H9 (cell line): ENCODE measurements at regions not wholly inside any gene's neighbourhood (a gene's known extent, or its start where the extent isn't known, plus 50 kb on each side); places are given as distances from the start of the nearest gene placed in this dataset.

Experiments
- DNase-seq: peaks from one replicate; pipeline ENCODE4 v3.0.0-alpha.2; 2017
- H2AFZ ChIP-seq: one replicate; pipeline ENCODE4 v1.6.1; 2013; ENCODE audit warnings: mild to moderate bottlenecking, low read length, control low read depth, moderate library complexity
- H2AK5ac ChIP-seq: 2 replicates; pipeline ENCODE4 v1.6.1; 2013; ENCODE audit warnings: low read length, control low read depth, mixed read lengths; ENCODE audit not compliant: insufficient read length
- H2BK120ac ChIP-seq: one replicate; pipeline ENCODE4 v1.6.1; 2013; ENCODE audit warnings: low read depth, mild to moderate bottlenecking, low read length, control low read depth, inconsistent platforms; ENCODE audit not compliant: poor library complexity, severe bottlenecking
- H2BK12ac ChIP-seq: 2 replicates; pipeline ENCODE4 v1.6.1; 2013; ENCODE audit warnings: low read length, control low read depth, mixed read lengths, low read depth; ENCODE audit not compliant: insufficient read length
- H2BK15ac ChIP-seq: 2 replicates; pipeline ENCODE4 v1.6.1; 2013; ENCODE audit warnings: low read depth, low read length, control low read depth
- H2BK20ac ChIP-seq: one replicate; pipeline ENCODE4 v1.6.1; 2013; ENCODE audit warnings: low read depth, mild to moderate bottlenecking, low read length, control low read depth, inconsistent platforms; ENCODE audit not compliant: poor library complexity, severe bottlenecking
- H2BK5ac ChIP-seq: 2 replicates; pipeline ENCODE4 v1.6.1; 2013; ENCODE audit warnings: low read length, control low read depth, mixed read lengths; ENCODE audit not compliant: insufficient read length
- H3K14ac ChIP-seq: 2 replicates; pipeline ENCODE4 v1.6.1; 2013; ENCODE audit warnings: low read length, control low read depth; ENCODE audit not compliant: insufficient read depth
- H3K18ac ChIP-seq: 2 replicates; pipeline ENCODE4 v1.6.1; 2013; ENCODE audit warnings: low read depth, mild to moderate bottlenecking, mixed read lengths, low read length, control low read depth; ENCODE audit not compliant: insufficient read length
- H3K23ac ChIP-seq: 2 replicates; pipeline ENCODE4 v1.6.1; 2013; ENCODE audit warnings: low read length, control low read depth, mixed read lengths, low read depth; ENCODE audit not compliant: insufficient read length
- H3K23me2 ChIP-seq: 2 replicates; pipeline ENCODE4 v1.6.1; 2013; ENCODE audit warnings: low read depth, mild to moderate bottlenecking, mixed read lengths, low read length, control low read depth; ENCODE audit not compliant: insufficient read length, poor library complexity, severe bottlenecking
- H3K27ac ChIP-seq: 2 replicates; pipeline ENCODE4 v1.5.1; 2013; ENCODE audit warnings: low read length, control low read depth, mixed read lengths, low read depth; ENCODE audit not compliant: insufficient read length
- H3K27me3 ChIP-seq: 2 replicates; pipeline ENCODE4 v1.6.1; 2013; ENCODE audit warnings: low read length, control low read depth, inconsistent platforms; ENCODE audit not compliant: insufficient read depth
- H3K4ac ChIP-seq: 2 replicates; pipeline ENCODE4 v1.6.1; 2013; ENCODE audit warnings: low read depth, mild to moderate bottlenecking, control low read depth, inconsistent platforms, low read length, moderate library complexity
- H3K4me1 ChIP-seq: 2 replicates; pipeline ENCODE4 v1.6.1; 2013; ENCODE audit warnings: low read length, control low read depth, inconsistent platforms; ENCODE audit not compliant: insufficient read depth
- H3K4me2 ChIP-seq: 2 replicates; pipeline ENCODE4 v1.6.1; 2013; ENCODE audit warnings: low read length, control low read depth, mixed read lengths; ENCODE audit not compliant: insufficient read length, insufficient read depth
- H3K56ac ChIP-seq: 2 replicates; pipeline ENCODE4 v1.6.1; 2013; ENCODE audit warnings: low read depth, mild to moderate bottlenecking, mixed read lengths, low read length, control low read depth; ENCODE audit not compliant: insufficient read length
- H3K79me1 ChIP-seq: 2 replicates; pipeline ENCODE4 v1.6.1; 2013; ENCODE audit warnings: low read depth, mild to moderate bottlenecking, moderate library complexity, low read length, control low read depth, inconsistent platforms; ENCODE audit not compliant: insufficient read depth, poor library complexity, severe bottlenecking
- H3K79me2 ChIP-seq: 2 replicates; pipeline ENCODE4 v1.6.1; 2013; ENCODE audit warnings: low read length, control low read depth, inconsistent platforms; ENCODE audit not compliant: insufficient read depth
- H3K9ac ChIP-seq: 2 replicates; pipeline ENCODE4 v1.6.1; 2013; ENCODE audit warnings: low read length, control low read depth, mixed read lengths; ENCODE audit not compliant: insufficient read length; ENCODE audit errors: extremely low read depth
- H3K9me3 ChIP-seq: one replicate; pipeline ENCODE4 v1.6.1; 2013; ENCODE audit warnings: low read depth, low read length, inconsistent platforms; ENCODE audit not compliant: control insufficient read depth
- H3T11ph ChIP-seq: one replicate; pipeline ENCODE4 v1.6.1; 2013; ENCODE audit warnings: mild to moderate bottlenecking, low read length, control low read depth, inconsistent platforms
- H4K20me1 ChIP-seq: one replicate; pipeline ENCODE4 v1.6.1; 2013; ENCODE audit not compliant: control insufficient read depth, insufficient read length, insufficient read depth
- H4K5ac ChIP-seq: 2 replicates; pipeline ENCODE4 v1.6.1; 2013; ENCODE audit warnings: low read depth, mild to moderate bottlenecking, mixed read lengths, low read length, control low read depth; ENCODE audit not compliant: insufficient read length
- H4K8ac ChIP-seq: replicated peaks from 2 replicates; pipeline ENCODE4 v1.6.1; 2013; ENCODE audit warnings: low read length, control low read depth, mixed read lengths, low read depth; ENCODE audit not compliant: insufficient read length
- H4K91ac ChIP-seq: 2 replicates; pipeline ENCODE4 v1.6.1; 2013; ENCODE audit warnings: low read depth, mild to moderate bottlenecking, moderate library complexity, mixed read lengths, low read length, control low read depth; ENCODE audit not compliant: insufficient read length
- H3K27ac Mint-ChIP-seq, 3 experiments: 2 replicates in 2 of 3; 3 replicates in 1 of 3; pipeline ENCODE4 v1.8.0; 2020 to 2021; ENCODE audit warnings: mixed read lengths in 3 of 3, mild to moderate bottlenecking in 1 of 3, moderate library complexity in 1 of 3
- H3K27me3 Mint-ChIP-seq: 2 replicates; pipeline ENCODE4 v1.8.0; 2021; ENCODE audit warnings: low read depth, mild to moderate bottlenecking, moderate library complexity, mixed read lengths
- H3K36me3 Mint-ChIP-seq, 3 experiments: 2 replicates in 2 of 3; 3 replicates in 1 of 3; pipeline ENCODE4 v1.8.0; 2020 to 2021; ENCODE audit warnings: low read depth in 3 of 3, mixed read lengths in 3 of 3; ENCODE audit not compliant: insufficient read depth in 1 of 3
- H3K4me1 Mint-ChIP-seq, 2 experiments: 2 replicates each; pipeline ENCODE4 v1.8.0; 2020; ENCODE audit warnings: mixed read lengths in 2 of 2
- H3K4me3 Mint-ChIP-seq, 2 experiments: 2 replicates in 1 of 2; 3 replicates in 1 of 2; pipeline ENCODE4 v1.8.0; 2020 to 2021; ENCODE audit warnings: mild to moderate bottlenecking in 2 of 2, mixed read lengths in 2 of 2, moderate library complexity in 1 of 2
- H3K9me3 Mint-ChIP-seq, 2 experiments: 2 replicates in 1 of 2; 3 replicates in 1 of 2; pipeline ENCODE4 v1.8.0; 2020; ENCODE audit warnings: mild to moderate bottlenecking in 2 of 2, mixed read lengths in 2 of 2, moderate library complexity in 1 of 2
- CTCF ChIP-seq: fragments of 200-600 bp; sonication (generic); conservative IDR thresholded peaks from 3 replicates; pipeline ENCODE4 v1.8.0; 2021; ENCODE audit warnings: antibody characterized with exemption, mild to moderate bottlenecking
- WGBS: extraction: QIAGEN DNeasy Blood & Tissue Kit; methylation state at CpG from one replicate; pipeline ENCODE4 v1.1.7; 2013; ENCODE audit warnings: missing lambda C conversion rate, low lambda C conversion rate, mixed read lengths; ENCODE audit not compliant: insufficient read length; ENCODE audit errors: extremely low coverage; 5-methylcytosine and 5-hydroxymethylcytosine counted together

- H4K5ac ChIP-seq = no peak overlapping the region
- no peaks in the 10 kb centered on the region for H3K79me2 ChIP-seq
- no peak for TF ChIP-seq CTCF
- no peak overlapping the region for H3K18ac ChIP-seq
- H3K27ac ChIP-seq = no peak overlapping the region
- peaks cover 4 to 9% of the 10 kb centered on the region in 2 experiments; a peak in 2 of 4 replicates for H3K4me1 Mint-ChIP-seq
- H4K20me1 ChIP-seq = no peaks in the 10 kb centered on the region
- H3K27me3 Mint-ChIP-seq = no peaks in the 10 kb centered on the region
- H3K4ac ChIP-seq = no peak overlapping the region
- no peak overlapping the region for H2BK120ac ChIP-seq
- no CpG with 5 or more reads among the region's 1 CpG for WGBS
- H3K9ac ChIP-seq = no peak overlapping the region
- no peak overlapping the region for H3K56ac ChIP-seq
- no peak overlapping the region for H2BK15ac ChIP-seq
- no peak overlapping the region for H2BK12ac ChIP-seq
- no peak overlapping the region for H3K4me3 Mint-ChIP-seq
- H3K4me2 ChIP-seq = no peak overlapping the region
- no peak overlapping the region for H2BK20ac ChIP-seq
- H4K91ac ChIP-seq = no peak overlapping the region
- H4K8ac ChIP-seq = no peak overlapping the region
- H3K23me2 ChIP-seq = no peaks in the 10 kb centered on the region
- no peaks in the 10 kb centered on the region for H3K36me3 Mint-ChIP-seq
- no peak overlapping the region for H2AK5ac ChIP-seq
- H3K23ac ChIP-seq = no peak overlapping the region
- H3K9me3 Mint-ChIP-seq = no peaks in the 10 kb centered on the region
- H3K27me3 ChIP-seq = no peaks in the 10 kb centered on the region
- no peaks in the 10 kb centered on the region for H3K4me1 ChIP-seq
- H2AFZ ChIP-seq = no peak overlapping the region
- no peak overlapping the region for H3K27ac Mint-ChIP-seq
- no peak for DNase-seq
- no peak overlapping the region for H3K14ac ChIP-seq
- no peak overlapping the region for H3T11ph ChIP-seq
- no peaks in the 10 kb centered on the region for H3K79me1 ChIP-seq
- no peaks in the 10 kb centered on the region for H3K9me3 ChIP-seq
- no peak overlapping the region for H2BK5ac ChIP-seq
These were observed 74.1 kb upstream of the C10orf90 start for GRCh38 chr10:126744571-126744970.
